Karpas-422 (cell line): ENCODE measurements at regions not wholly inside any gene's neighbourhood (a gene's known extent, or its start where the extent isn't known, plus 50 kb on each side); places are given as distances from the start of the nearest gene placed in this dataset.
"Not testable (repeated sequence)": the region's sequence is repeated elsewhere in the genome, so short reads cannot be mapped to it uniquely, and the experiment has no call there.

ENCODE experiments used
- DNase-seq: peaks from one replicate; pipeline ENCODE4 v3.0.0-alpha.2; 2015
- H2AFZ ChIP-seq: fragments of 200-600 bp; sonication (generic); 2 replicates; pipeline ENCODE4 v1.6.1; 2014; ENCODE audit warnings: antibody characterized with exemption, low read length, mixed read lengths
- H3K27ac ChIP-seq: fragments of 200-600 bp; sonication (generic); 2 replicates; pipeline ENCODE4 v1.5.1; 2014; ENCODE audit warnings: mild to moderate bottlenecking, low read length, moderate library complexity
- H3K27me3 ChIP-seq: fragments of 200-600 bp; sonication (generic); 2 replicates; pipeline ENCODE4 v1.6.1; 2014; ENCODE audit warnings: low read length, mixed read lengths
- H3K36me3 ChIP-seq: fragments of 200-600 bp; sonication (generic); 2 replicates; pipeline ENCODE4 v1.6.1; 2014; ENCODE audit warnings: low read length, mixed read lengths; ENCODE audit not compliant: insufficient read depth
- H3K4me1 ChIP-seq: fragments of 200-600 bp; sonication (generic); 2 replicates; pipeline ENCODE4 v1.6.1; 2014; ENCODE audit warnings: mild to moderate bottlenecking, low read length, mixed read lengths
- H3K4me2 ChIP-seq: fragments of 200-600 bp; sonication (generic); 2 replicates; pipeline ENCODE4 v1.6.1; 2014; ENCODE audit warnings: low read length, low read depth, mild to moderate bottlenecking; ENCODE audit not compliant: poor library complexity, severe bottlenecking
- H3K4me3 ChIP-seq: fragments of 200-600 bp; sonication (generic); 2 replicates; pipeline ENCODE4 v1.5.1; 2014; ENCODE audit warnings: mild to moderate bottlenecking, antibody characterized with exemption, low read length, mixed read lengths
- H3K79me2 ChIP-seq: fragments of 200-600 bp; sonication (generic); 2 replicates; pipeline ENCODE4 v1.6.1; 2014; ENCODE audit warnings: mild to moderate bottlenecking, low read length, mixed read lengths
- H3K9ac ChIP-seq: fragments of 200-600 bp; sonication (generic); 2 replicates; pipeline ENCODE4 v1.6.0; 2014; ENCODE audit warnings: low read length
- H3K9me2 ChIP-seq: fragments of 200-600 bp; sonication (generic), shearing (Covaris generic); replicated peaks from 2 replicates; pipeline ENCODE4 v1.6.0; 2014; ENCODE audit warnings: mild to moderate bottlenecking, low read length, moderate library complexity; ENCODE audit not compliant: insufficient read depth
- H3K9me3 ChIP-seq: fragments of 300-700, 200-600 bp; sonication (generic); 2 replicates; pipeline ENCODE4 v1.6.1; 2014; ENCODE audit warnings: low read length, mixed read lengths
- H4K20me1 ChIP-seq: fragments of 200-600 bp; sonication (generic); 2 replicates; pipeline ENCODE4 v1.6.1; 2014; ENCODE audit warnings: mild to moderate bottlenecking, antibody characterized with exemption, low read length, low read depth; ENCODE audit not compliant: insufficient read depth

GRCh38 chr2:102893870-102894269 lies 132.0 kb downstream of the TMEM182 start:
- H3K4me2 ChIP-seq: no peak overlapping the region
- no peaks in the 10 kb centered on the region for H3K36me3 ChIP-seq
- H3K27ac ChIP-seq: no peak overlapping the region
- no peaks in the 10 kb centered on the region for H3K4me1 ChIP-seq
- no peaks in the 10 kb centered on the region for H3K9me3 ChIP-seq
- no peak overlapping the region for H2AFZ ChIP-seq
- no peaks in the 10 kb centered on the region for H4K20me1 ChIP-seq
- H3K9me2 ChIP-seq: no peaks in the 10 kb centered on the region
- H3K4me3 ChIP-seq: no peak overlapping the region
- H3K27me3 ChIP-seq: no peaks in the 10 kb centered on the region
- no peak overlapping the region for H3K9ac ChIP-seq
- DNase-seq: no peak
- no peaks in the 10 kb centered on the region for H3K79me2 ChIP-seq

GRCh38 chr2:102895376-102895775 lies 133.5 kb downstream of the TMEM182 start:
- no peaks in the 10 kb centered on the region for H3K4me1 ChIP-seq
- H3K9me3 ChIP-seq: no peaks in the 10 kb centered on the region
- DNase-seq: no peak
- no peak overlapping the region for H3K9ac ChIP-seq
- H2AFZ ChIP-seq: no peak overlapping the region
- H3K4me2 ChIP-seq: no peak overlapping the region
- H3K79me2 ChIP-seq: no peaks in the 10 kb centered on the region
- H3K27me3 ChIP-seq: no peaks in the 10 kb centered on the region
- H3K36me3 ChIP-seq: no peaks in the 10 kb centered on the region
- no peaks in the 10 kb centered on the region for H3K9me2 ChIP-seq
- no peak overlapping the region for H3K27ac ChIP-seq
- no peak overlapping the region for H3K4me3 ChIP-seq
- no peaks in the 10 kb centered on the region for H4K20me1 ChIP-seq

- H3K9ac ChIP-seq, H4K20me1 ChIP-seq, H3K27ac ChIP-seq, H3K9me3 ChIP-seq, H3K36me3 ChIP-seq, H3K9me2 ChIP-seq, DNase-seq, H3K4me3 ChIP-seq, H3K4me1 ChIP-seq, H3K27me3 ChIP-seq, H3K4me2 ChIP-seq, H2AFZ ChIP-seq, H3K79me2 ChIP-seq: not testable (repeated sequence)
Observed at GRCh38 chr2:102909240-102909639, 147.4 kb downstream of the TMEM182 start.

- H3K27me3 ChIP-seq: no peaks in the 10 kb centered on the region
- no peak overlapping the region for H3K4me2 ChIP-seq
- no peak for DNase-seq
- H4K20me1 ChIP-seq: no peaks in the 10 kb centered on the region
- no peaks in the 10 kb centered on the region for H3K9me2 ChIP-seq
- no peak overlapping the region for H3K27ac ChIP-seq
- H3K4me3 ChIP-seq: no peak overlapping the region
- H3K36me3 ChIP-seq: no peaks in the 10 kb centered on the region
- no peaks in the 10 kb centered on the region for H3K9me3 ChIP-seq
- H2AFZ ChIP-seq: no peak overlapping the region
- no peaks in the 10 kb centered on the region for H3K4me1 ChIP-seq
- H3K79me2 ChIP-seq: no peaks in the 10 kb centered on the region
- H3K9ac ChIP-seq: no peak overlapping the region
Observed at GRCh38 chr2:102910724-102911123, 148.9 kb downstream of the TMEM182 start.

GRCh38 chr2:102915128-102915527 lies 153.3 kb downstream of the TMEM182 start:
- no peak overlapping the region for H3K4me2 ChIP-seq
- no peak overlapping the region for H3K4me3 ChIP-seq
- no peak overlapping the region for H2AFZ ChIP-seq
- H3K4me1 ChIP-seq: no peaks in the 10 kb centered on the region
- H3K27ac ChIP-seq: no peak overlapping the region
- no peak overlapping the region for H3K9ac ChIP-seq
- H3K27me3 ChIP-seq: no peaks in the 10 kb centered on the region
- H4K20me1 ChIP-seq: no peaks in the 10 kb centered on the region
- no peaks in the 10 kb centered on the region for H3K79me2 ChIP-seq
- no peak for DNase-seq
- H3K9me2 ChIP-seq: no peaks in the 10 kb centered on the region
- H3K9me3 ChIP-seq: peaks cover 11% of the 10 kb centered on the region
- H3K36me3 ChIP-seq: no peaks in the 10 kb centered on the region

GRCh38 chr2:102922321-102922720 lies 160.5 kb downstream of the TMEM182 start:
- no peak overlapping the region for H2AFZ ChIP-seq
- 0 out of 2 replicates have a peak, but pooled peaks cover 3% of the 10 kb centered on the region for H3K27me3 ChIP-seq
- peaks cover under 1% of the 10 kb centered on the region; the same call in 1 of the 2 replicates for H3K9me3 ChIP-seq
- no peaks in the 10 kb centered on the region for H3K79me2 ChIP-seq
- H3K4me3 ChIP-seq: no peak overlapping the region
- no peaks in the 10 kb centered on the region for H3K36me3 ChIP-seq
- no peaks in the 10 kb centered on the region for H3K4me1 ChIP-seq
- no peak for DNase-seq
- no peaks in the 10 kb centered on the region for H3K9me2 ChIP-seq
- H3K4me2 ChIP-seq: no peak overlapping the region
- H4K20me1 ChIP-seq: no peaks in the 10 kb centered on the region
- no peak overlapping the region for H3K9ac ChIP-seq
- H3K27ac ChIP-seq: no peak overlapping the region

GRCh38 chr2:102925003-102925402 lies 163.2 kb downstream of the TMEM182 start:
- DNase-seq: no peak
- H3K4me3 ChIP-seq: no peak overlapping the region
- H3K4me1 ChIP-seq: no peaks in the 10 kb centered on the region
- no peak overlapping the region for H3K27ac ChIP-seq
- H2AFZ ChIP-seq: no peak overlapping the region
- H4K20me1 ChIP-seq: no peaks in the 10 kb centered on the region
- no peaks in the 10 kb centered on the region for H3K79me2 ChIP-seq
- H3K9ac ChIP-seq: no peak overlapping the region
- H3K9me3 ChIP-seq: no peaks in the 10 kb centered on the region
- H3K36me3 ChIP-seq: no peaks in the 10 kb centered on the region
- no peaks in the 10 kb centered on the region for H3K9me2 ChIP-seq
- H3K27me3 ChIP-seq: 0 out of 2 replicates have a peak, but pooled peaks cover 3% of the 10 kb centered on the region
- H3K4me2 ChIP-seq: no peak overlapping the region

GRCh38 chr2:102927854-102928267 lies 166.0 kb downstream of the TMEM182 start:
- Histone ChIP-seq H3K36me3 (no peaks in the 10 kb centered on the region), H3K27me3 (0 out of 2 replicates have a peak, but pooled peaks cover 3% of the 10 kb centered on the region), H3K79me2 (no peaks in the 10 kb centered on the region), H3K9me2 (no peaks in the 10 kb centered on the region), H3K4me2 (no peak overlapping the region), H3K27ac (no peak overlapping the region), H4K20me1 (no peaks in the 10 kb centered on the region), H3K4me1 (no peaks in the 10 kb centered on the region), H3K9ac (no peak overlapping the region), H3K4me3 (no peak overlapping the region), H3K9me3 (no peaks in the 10 kb centered on the region), H2AFZ (no peak overlapping the region)
- DNase-seq: no peak

GRCh38 chr2:102929721-102930120 lies 167.9 kb downstream of the TMEM182 start:
- Histone ChIP-seq H3K27ac (no peak overlapping the region), H3K4me2 (no peak overlapping the region), H3K9me3 (no peaks in the 10 kb centered on the region), H3K36me3 (no peaks in the 10 kb centered on the region), H3K79me2 (no peaks in the 10 kb centered on the region), H3K9me2 (no peaks in the 10 kb centered on the region), H2AFZ (no peak overlapping the region), H3K4me1 (no peaks in the 10 kb centered on the region), H3K9ac (no peak overlapping the region), H3K4me3 (no peak overlapping the region), H3K27me3 (0 out of 2 replicates have a peak, but pooled peaks cover 3% of the 10 kb centered on the region), H4K20me1 (no peaks in the 10 kb centered on the region)
- DNase-seq: no peak
